HFFc6 (cell line): ENCODE measurements at regions not wholly inside any gene's neighbourhood (a gene's known extent, or its start where the extent isn't known, plus 50 kb on each side); places are given as distances from the start of the nearest gene placed in this dataset.

ENCODE experiments used
- DNase-seq: peaks from one replicate; pipeline ENCODE4 v3.0.0-alpha.2; 2018
- H3K27ac Mint-ChIP-seq: 2 replicates; pipeline ENCODE4 v1.8.0; 2020; ENCODE audit warnings: mild to moderate bottlenecking, mixed read lengths
- H3K27me3 Mint-ChIP-seq: 2 replicates; pipeline ENCODE4 v1.8.0; 2021; ENCODE audit warnings: mild to moderate bottlenecking, moderate library complexity, mixed read lengths; ENCODE audit not compliant: insufficient read depth
- H3K36me3 Mint-ChIP-seq: 2 replicates; pipeline ENCODE4 v1.8.0; 2021; ENCODE audit warnings: low read depth, mixed read lengths
- H3K4me1 Mint-ChIP-seq: 2 replicates; pipeline ENCODE4 v1.8.0; 2020; ENCODE audit warnings: low read depth, mixed read lengths
- H3K4me3 Mint-ChIP-seq: 2 replicates; pipeline ENCODE4 v1.8.0; 2020; ENCODE audit warnings: mild to moderate bottlenecking, moderate library complexity, mixed read lengths
- H3K9me3 Mint-ChIP-seq: 2 replicates; pipeline ENCODE4 v1.8.0; 2020; ENCODE audit warnings: mild to moderate bottlenecking, mixed read lengths
- TF ChIP-seq, protein P1 (sequence below): fragments of 200-600 bp; sonication (generic); IDR thresholded peaks from 2 replicates; pipeline ENCODE4 v1.5.0; 2021; ENCODE audit warnings: antibody characterized with exemption, mild to moderate bottlenecking

- DNase-seq: no peak
- H3K36me3 Mint-ChIP-seq: no peaks in the 10 kb centered on the region; the same call in 1 of the 2 replicates
- no peaks in the 10 kb centered on the region for H3K4me1 Mint-ChIP-seq
- H3K9me3 Mint-ChIP-seq: peaks cover 44% of the 10 kb centered on the region
- H3K4me3 Mint-ChIP-seq: no peak overlapping the region
- H3K27me3 Mint-ChIP-seq: no peaks in the 10 kb centered on the region
- no peak overlapping the region for H3K27ac Mint-ChIP-seq
- TF ChIP-seq, protein P1, sequence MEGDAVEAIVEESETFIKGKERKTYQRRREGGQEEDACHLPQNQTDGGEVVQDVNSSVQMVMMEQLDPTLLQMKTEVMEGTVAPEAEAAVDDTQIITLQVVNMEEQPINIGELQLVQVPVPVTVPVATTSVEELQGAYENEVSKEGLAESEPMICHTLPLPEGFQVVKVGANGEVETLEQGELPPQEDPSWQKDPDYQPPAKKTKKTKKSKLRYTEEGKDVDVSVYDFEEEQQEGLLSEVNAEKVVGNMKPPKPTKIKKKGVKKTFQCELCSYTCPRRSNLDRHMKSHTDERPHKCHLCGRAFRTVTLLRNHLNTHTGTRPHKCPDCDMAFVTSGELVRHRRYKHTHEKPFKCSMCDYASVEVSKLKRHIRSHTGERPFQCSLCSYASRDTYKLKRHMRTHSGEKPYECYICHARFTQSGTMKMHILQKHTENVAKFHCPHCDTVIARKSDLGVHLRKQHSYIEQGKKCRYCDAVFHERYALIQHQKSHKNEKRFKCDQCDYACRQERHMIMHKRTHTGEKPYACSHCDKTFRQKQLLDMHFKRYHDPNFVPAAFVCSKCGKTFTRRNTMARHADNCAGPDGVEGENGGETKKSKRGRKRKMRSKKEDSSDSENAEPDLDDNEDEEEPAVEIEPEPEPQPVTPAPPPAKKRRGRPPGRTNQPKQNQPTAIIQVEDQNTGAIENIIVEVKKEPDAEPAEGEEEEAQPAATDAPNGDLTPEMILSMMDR: no peak
Observed at GRCh38 chr12:38384816-38385378, 68.3 kb downstream of the ALG10B start.

GRCh38 chr12:38385486-38385885, 68.9 kb downstream of the ALG10B start:
- TF ChIP-seq, protein P1: no peak
- no peak overlapping the region for H3K4me3 Mint-ChIP-seq
- H3K36me3 Mint-ChIP-seq: no peaks in the 10 kb centered on the region; the same call in 1 of the 2 replicates
- DNase-seq: no peak
- H3K27ac Mint-ChIP-seq: no peak overlapping the region
- no peaks in the 10 kb centered on the region for H3K4me1 Mint-ChIP-seq
- H3K27me3 Mint-ChIP-seq: no peaks in the 10 kb centered on the region
- H3K9me3 Mint-ChIP-seq: peaks cover 41% of the 10 kb centered on the region

- Mint-ChIP-seq H3K27ac (no peak overlapping the region), H3K36me3 (no peaks in the 10 kb centered on the region; the same call in 1 of the 2 replicates), H3K9me3 (peaks cover 34% of the 10 kb centered on the region), H3K27me3 (no peaks in the 10 kb centered on the region), H3K4me1 (no peaks in the 10 kb centered on the region), H3K4me3 (no peak overlapping the region)
- TF ChIP-seq, protein P1: no peak
- no peak for DNase-seq
Observed at GRCh38 chr12:38386205-38386985, 69.8 kb downstream of the ALG10B start.

GRCh38 chr12:38389614-38390013, 73.0 kb downstream of the ALG10B start:
- Mint-ChIP-seq H3K4me1 (no peaks in the 10 kb centered on the region), H3K9me3 (peaks cover 9% of the 10 kb centered on the region)
- no peak for DNase-seq

GRCh38 chr12:38391007-38391406, 74.4 kb downstream of the ALG10B start:
- Mint-ChIP-seq H3K27ac (no peak overlapping the region), H3K36me3 (no peaks in the 10 kb centered on the region), H3K27me3 (no peaks in the 10 kb centered on the region), H3K9me3 (peaks cover 8% of the 10 kb centered on the region; the same call in 1 of the 2 replicates), H3K4me3 (no peak overlapping the region), H3K4me1 (no peaks in the 10 kb centered on the region)
- DNase-seq: no peak
- TF ChIP-seq, protein P1: no peak

More at GRCh38 chr12:38389614-38390013, 73.0 kb downstream of the ALG10B start:
- Mint-ChIP-seq H3K27ac (no peak overlapping the region), H3K27me3 (no peaks in the 10 kb centered on the region), H3K36me3 (no peaks in the 10 kb centered on the region), H3K4me3 (no peak overlapping the region)
- TF ChIP-seq, protein P1: no peak
